ENCODE measurements at regions not wholly inside any gene's neighbourhood (a gene's known extent, or its start where the extent isn't known, plus 50 kb on each side); places are given as distances from the start of the nearest gene placed in this dataset.

GRCh38 chr9:91067306-91067860 is 265.8 kb downstream of the SYK start:
- H3K9me3 Mint-ChIP-seq (ENCODE audit: low read depth, unreplicated experiment): no peaks in the 10 kb centered on the region
- intact Hi-C loops (cut with micrococcal nuclease; ENCODE audit: unreplicated experiment): no loop called here
- CTCF ChIA-PET: no interaction called here
- no TSS peak for BruUV-seq (replicated peaks)
- peaks cover 11% of the 10 kb centered on the region for H3K27me3 Mint-ChIP-seq (ENCODE audit: unreplicated experiment)
- peaks cover 10% of the 10 kb centered on the region for H3K4me1 Mint-ChIP-seq (ENCODE audit: low read depth, unreplicated experiment)
- DNase-seq: no peak
- no peak for TF ChIP-seq CTCF (IDR thresholded peaks at IDR 0.05; ENCODE audit: unreplicated experiment)
- H3K36me3 Mint-ChIP-seq (ENCODE audit: insufficient read depth, unreplicated experiment): no peaks in the 10 kb centered on the region
- H3K4me3 Mint-ChIP-seq (ENCODE audit: low read depth, unreplicated experiment): no peak overlapping the region
- no peak overlapping the region for H3K27ac Mint-ChIP-seq (ENCODE audit: unreplicated experiment)

- Mint-ChIP-seq H3K4me1 (ENCODE audit: low read depth, unreplicated experiment) (peaks cover 10% of the 10 kb centered on the region), H3K9me3 (ENCODE audit: low read depth, unreplicated experiment) (no peaks in the 10 kb centered on the region), H3K36me3 (ENCODE audit: insufficient read depth, unreplicated experiment) (no peaks in the 10 kb centered on the region), H3K4me3 (ENCODE audit: low read depth, unreplicated experiment) (no peak overlapping the region), H3K27me3 (ENCODE audit: unreplicated experiment) (peaks cover 5% of the 10 kb centered on the region), H3K27ac (ENCODE audit: unreplicated experiment) (peak overlapping the region; percentile 88)
- DNase-seq: peak; percentile 45
- CTCF ChIA-PET: interaction anchor here (1.0 to 1.5 kb wide), 5 partner anchors 9 to 355 kb away, joined by 3 to 7 read pairs (median 4); partner anchors contain the start of gene NFIL3
- BruUV-seq (replicated peaks): no TSS peak
- no peak for TF ChIP-seq CTCF (IDR thresholded peaks at IDR 0.05; ENCODE audit: unreplicated experiment)
- intact Hi-C loops (cut with micrococcal nuclease; ENCODE audit: unreplicated experiment): no loop called here
Measured at GRCh38 chr9:91071184-91071990, 269.8 kb downstream of the SYK start.

GRCh38 chr9:91073049-91073810 is 271.6 kb downstream of the SYK start:
- Mint-ChIP-seq H3K4me3 (ENCODE audit: low read depth, unreplicated experiment) (no peak overlapping the region), H3K27me3 (ENCODE audit: unreplicated experiment) (no peaks in the 10 kb centered on the region), H3K36me3 (ENCODE audit: insufficient read depth, unreplicated experiment) (no peaks in the 10 kb centered on the region), H3K27ac (ENCODE audit: unreplicated experiment) (no peak overlapping the region), H3K4me1 (ENCODE audit: low read depth, unreplicated experiment) (peaks cover 10% of the 10 kb centered on the region), H3K9me3 (ENCODE audit: low read depth, unreplicated experiment) (no peaks in the 10 kb centered on the region)
- intact Hi-C loops (cut with micrococcal nuclease; ENCODE audit: unreplicated experiment): no loop called here
- CTCF ChIA-PET: no interaction called here
- TF ChIP-seq CTCF (IDR thresholded peaks at IDR 0.05; ENCODE audit: unreplicated experiment): no peak
- no TSS peak for BruUV-seq (replicated peaks)
- DNase-seq: no peak

- H3K27me3 Mint-ChIP-seq (ENCODE audit: unreplicated experiment): no peaks in the 10 kb centered on the region
- no TSS peak for BruUV-seq (replicated peaks)
Measured at GRCh38 chr9:91073811-91074771, 272.5 kb downstream of the SYK start.

More at GRCh38 chr9:91073811-91074771, 272.5 kb downstream of the SYK start:
- no peak for DNase-seq
- CTCF ChIA-PET: no interaction called here
- no peaks in the 10 kb centered on the region for H3K9me3 Mint-ChIP-seq (ENCODE audit: low read depth, unreplicated experiment)
- H3K36me3 Mint-ChIP-seq (ENCODE audit: insufficient read depth, unreplicated experiment): no peaks in the 10 kb centered on the region
- H3K27ac Mint-ChIP-seq (ENCODE audit: unreplicated experiment): peak overlapping the region; percentile 33
- no peak overlapping the region for H3K4me3 Mint-ChIP-seq (ENCODE audit: low read depth, unreplicated experiment)
- TF ChIP-seq CTCF (IDR thresholded peaks at IDR 0.05; ENCODE audit: unreplicated experiment): no peak
- intact Hi-C loops (cut with micrococcal nuclease; ENCODE audit: unreplicated experiment): no loop called here
- H3K4me1 Mint-ChIP-seq (ENCODE audit: low read depth, unreplicated experiment): peaks cover 10% of the 10 kb centered on the region

All from Calu3 (cell line).